ENCODE measurements at regions not wholly inside any gene's neighbourhood (a gene's known extent, or its start where the extent isn't known, plus 50 kb on each side); places are given as distances from the start of the nearest gene placed in this dataset.
"Not testable (repeated sequence)": the region's sequence is repeated elsewhere in the genome, so short reads cannot be mapped to it uniquely, and the experiment has no call there.

DNA sequence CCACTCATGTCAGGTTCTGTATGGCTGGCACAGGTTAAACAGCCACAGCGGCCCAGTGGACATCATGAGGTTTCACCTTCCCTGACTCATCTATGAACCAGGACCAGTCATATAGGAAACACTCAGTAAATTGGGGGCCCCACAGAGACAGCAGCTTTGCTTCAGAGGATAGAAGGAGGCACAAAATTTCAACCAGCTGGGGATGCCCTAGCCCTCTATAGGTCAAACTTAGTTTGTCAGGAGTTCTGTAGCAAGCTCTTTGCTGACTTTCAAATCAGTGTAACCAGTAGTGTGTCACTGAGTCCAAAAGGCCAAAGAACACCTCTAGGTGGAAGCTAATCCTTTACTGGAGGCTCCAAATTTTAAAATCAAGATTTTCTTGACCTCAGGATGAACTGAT, 4157.8 kb upstream of the TPTE start:
- not testable (repeated sequence) for H3K36me3 ChIP-seq (ENCODE audit: control insufficient read depth in 4 of 4, insufficient read depth in 4 of 4, low read length in 4 of 4); DNase-seq; H3K9me3 ChIP-seq (ENCODE audit: control insufficient read depth in 4 of 4, insufficient read depth in 3 of 4, low read length in 3 of 4); H3K4me3 ChIP-seq; H3K4me1 ChIP-seq (ENCODE audit: control insufficient read depth in 5 of 5, insufficient read depth in 5 of 5, low read length in 5 of 5); ATAC-seq (ENCODE audit: insufficient read depth, low FRiP score); H3K9ac ChIP-seq (ENCODE audit: insufficient read depth in 1 of 2, low read length in 2 of 2); H3K27ac ChIP-seq (ENCODE audit: low read depth in 1 of 2, low read length in 1 of 2); H3K27me3 ChIP-seq (ENCODE audit: control insufficient read depth in 3 of 3, insufficient read depth in 3 of 3, low read length in 2 of 3)
- WGBS, 2 donors: no CpG with 5 or more reads among the region's 1 CpG

DNA sequence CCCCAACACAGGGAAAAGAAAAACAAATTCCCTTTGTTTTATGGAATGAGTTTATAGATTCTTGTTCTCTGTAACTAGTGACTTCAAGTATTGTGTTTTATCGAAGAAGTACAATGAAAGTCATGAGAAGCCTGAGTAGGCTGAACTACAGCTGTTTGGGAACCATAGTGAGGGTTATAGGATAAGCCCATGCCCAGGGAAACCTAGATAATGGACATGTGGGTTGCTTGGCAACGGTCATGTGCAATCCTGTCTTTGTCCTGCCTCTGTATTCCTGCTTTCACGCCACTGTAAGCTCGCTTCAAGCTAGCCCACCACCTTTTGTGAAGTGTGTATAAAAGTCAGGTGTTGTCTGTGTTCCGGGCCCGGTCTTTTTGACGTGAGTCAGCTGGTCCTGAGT, 4152.6 kb upstream of the TPTE start:
- peak; percentile 37 to 77 (median 76) for DNase-seq
- 9 to 23% methylated on average over 2 to 7 of the region's 7 CpGs for whole genome bisulfite sequencing, 2 donors
- not testable (repeated sequence) for H3K4me3 ChIP-seq

DNA sequence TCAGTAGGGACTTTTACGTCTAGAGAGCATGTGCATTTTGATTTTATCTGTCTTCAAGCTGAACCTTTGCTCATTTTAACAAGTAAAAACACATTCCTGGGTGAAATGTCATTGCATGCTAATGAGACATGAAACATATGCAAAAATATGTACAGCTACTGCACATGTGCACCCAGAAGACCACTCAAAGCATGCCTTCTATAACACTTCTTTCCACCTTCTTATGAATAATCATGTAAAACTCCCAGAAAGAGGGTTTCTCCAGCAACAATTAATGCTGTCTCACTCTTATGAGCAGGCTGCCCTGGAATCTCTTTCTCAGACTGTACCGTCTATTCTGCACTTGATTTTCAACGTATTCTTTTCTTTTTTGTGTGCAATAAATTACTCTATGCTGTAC, 4148.1 kb upstream of the TPTE start:
- not testable (repeated sequence) for ATAC-seq (ENCODE audit: insufficient read depth, low FRiP score); H3K4me3 ChIP-seq; H3K9me3 ChIP-seq (ENCODE audit: control insufficient read depth in 4 of 4, insufficient read depth in 3 of 4, low read length in 3 of 4); DNase-seq; H3K9ac ChIP-seq (ENCODE audit: insufficient read depth in 1 of 2, low read length in 2 of 2); H3K4me1 ChIP-seq (ENCODE audit: control insufficient read depth in 5 of 5, insufficient read depth in 5 of 5, low read length in 5 of 5); H3K27me3 ChIP-seq (ENCODE audit: control insufficient read depth in 3 of 3, insufficient read depth in 3 of 3, low read length in 2 of 3); H3K27ac ChIP-seq (ENCODE audit: low read depth in 1 of 2, low read length in 1 of 2); H3K36me3 ChIP-seq (ENCODE audit: control insufficient read depth in 4 of 4, insufficient read depth in 4 of 4, low read length in 4 of 4)
- no CpG with 5 or more reads among the region's 3 CpGs for WGBS, 2 donors

More for the DNA sequence above, 4152.6 kb upstream of the TPTE start:
- not testable (repeated sequence) for H3K9me3 ChIP-seq (ENCODE audit: control insufficient read depth in 4 of 4, insufficient read depth in 3 of 4, low read length in 3 of 4); H3K4me1 ChIP-seq (ENCODE audit: control insufficient read depth in 5 of 5, insufficient read depth in 5 of 5, low read length in 5 of 5); H3K27me3 ChIP-seq (ENCODE audit: control insufficient read depth in 3 of 3, insufficient read depth in 3 of 3, low read length in 2 of 3); H3K36me3 ChIP-seq (ENCODE audit: control insufficient read depth in 4 of 4, insufficient read depth in 4 of 4, low read length in 4 of 4); ATAC-seq (ENCODE audit: insufficient read depth, low FRiP score)
- Histone ChIP-seq H3K9ac (ENCODE audit: insufficient read depth in 1 of 2, low read length in 2 of 2) (peak overlapping the region; percentile 52 to 75), H3K27ac (ENCODE audit: low read depth in 1 of 2, low read length in 1 of 2) (peak overlapping the region; percentile 79 to 82)

DNA sequence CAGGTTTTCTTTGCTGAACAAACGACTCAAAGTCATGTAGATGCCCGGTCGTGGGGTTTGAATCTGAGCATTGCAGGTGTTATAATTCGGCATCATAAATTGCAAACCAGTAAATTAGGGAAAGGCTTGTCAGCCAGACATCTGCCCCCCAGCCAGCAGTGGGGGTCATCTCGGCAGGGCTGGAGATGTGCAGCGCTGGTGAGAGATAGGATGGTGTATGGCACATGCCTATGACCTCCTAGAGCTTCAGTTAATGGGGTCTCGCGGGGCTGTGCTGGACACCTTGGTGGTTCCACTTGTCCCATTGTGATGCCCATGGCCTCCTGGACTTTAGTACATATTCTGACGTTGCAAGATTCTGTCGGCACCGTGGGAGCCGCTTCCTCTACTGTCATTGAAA, 4147.2 kb upstream of the TPTE start:
- not testable (repeated sequence) for H3K9ac ChIP-seq (ENCODE audit: insufficient read depth in 1 of 2, low read length in 2 of 2); ATAC-seq (ENCODE audit: insufficient read depth, low FRiP score); H3K27ac ChIP-seq (ENCODE audit: low read depth in 1 of 2, low read length in 1 of 2); H3K9me3 ChIP-seq (ENCODE audit: control insufficient read depth in 4 of 4, insufficient read depth in 3 of 4, low read length in 3 of 4); H3K27me3 ChIP-seq (ENCODE audit: control insufficient read depth in 3 of 3, insufficient read depth in 3 of 3, low read length in 2 of 3); H3K4me3 ChIP-seq; H3K36me3 ChIP-seq (ENCODE audit: control insufficient read depth in 4 of 4, insufficient read depth in 4 of 4, low read length in 4 of 4); H3K4me1 ChIP-seq (ENCODE audit: control insufficient read depth in 5 of 5, insufficient read depth in 5 of 5, low read length in 5 of 5)
- WGBS, 2 donors: 30 to 34% methylated on average over 12 of the region's 12 CpGs
- DNase-seq: peak; percentile 9 to 13 (median 11)

DNA sequence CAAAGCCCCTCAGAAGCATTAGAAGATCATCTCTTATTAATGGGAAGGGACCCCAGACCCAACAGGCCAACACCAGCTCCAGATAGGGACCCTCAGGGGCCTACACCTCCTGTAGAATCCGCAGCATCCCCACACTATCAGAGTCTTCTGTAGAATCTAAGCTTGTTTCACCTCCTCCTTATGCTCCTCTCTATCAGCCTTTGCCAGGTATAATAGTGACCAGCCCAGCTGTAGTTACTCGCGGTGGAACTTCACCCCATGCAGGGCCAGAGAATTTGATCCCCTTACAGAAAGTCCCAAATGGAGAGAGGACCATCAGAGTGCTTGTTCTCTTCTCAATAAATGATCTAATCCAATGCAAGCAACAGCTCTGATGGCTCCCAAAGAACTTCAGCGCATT, 4146.5 kb upstream of the TPTE start:
- not testable (repeated sequence) for ATAC-seq (ENCODE audit: insufficient read depth, low FRiP score); H3K27ac ChIP-seq (ENCODE audit: low read depth in 1 of 2, low read length in 1 of 2); H3K27me3 ChIP-seq (ENCODE audit: control insufficient read depth in 3 of 3, insufficient read depth in 3 of 3, low read length in 2 of 3); H3K9ac ChIP-seq (ENCODE audit: insufficient read depth in 1 of 2, low read length in 2 of 2); H3K36me3 ChIP-seq (ENCODE audit: control insufficient read depth in 4 of 4, insufficient read depth in 4 of 4, low read length in 4 of 4); H3K4me1 ChIP-seq (ENCODE audit: control insufficient read depth in 5 of 5, insufficient read depth in 5 of 5, low read length in 5 of 5); H3K4me3 ChIP-seq; H3K9me3 ChIP-seq (ENCODE audit: control insufficient read depth in 4 of 4, insufficient read depth in 3 of 4, low read length in 3 of 4)
- WGBS, 2 donors: 80% methylated on average over 4 of the region's 4 CpGs
- peak in 1 of 3 donors; percentile 0 for DNase-seq

DNA sequence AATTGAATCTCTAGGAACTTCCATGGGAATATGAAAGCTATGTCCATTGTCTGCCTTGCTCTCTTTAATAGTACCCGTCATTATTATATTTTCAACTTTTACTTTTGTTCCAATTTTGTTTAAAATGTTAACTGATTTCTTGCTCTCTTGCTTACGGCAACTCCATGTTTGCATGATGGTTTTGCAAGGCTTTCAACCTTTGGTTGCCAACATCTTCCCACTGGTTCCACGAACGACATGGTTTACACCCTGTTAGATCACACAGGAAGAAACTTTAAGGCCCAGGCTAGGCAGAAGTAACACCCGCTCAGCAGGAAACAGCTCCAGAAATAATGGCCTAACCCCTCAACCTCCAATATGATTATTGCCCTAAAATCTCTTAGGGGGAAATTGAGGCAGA, 4145.6 kb upstream of the TPTE start:
- H3K27ac ChIP-seq (ENCODE audit: low read depth in 1 of 2, low read length in 1 of 2); H3K36me3 ChIP-seq (ENCODE audit: control insufficient read depth in 4 of 4, insufficient read depth in 4 of 4, low read length in 4 of 4); ATAC-seq (ENCODE audit: insufficient read depth, low FRiP score); H3K9ac ChIP-seq (ENCODE audit: insufficient read depth in 1 of 2, low read length in 2 of 2); H3K4me1 ChIP-seq (ENCODE audit: control insufficient read depth in 5 of 5, insufficient read depth in 5 of 5, low read length in 5 of 5); H3K27me3 ChIP-seq (ENCODE audit: control insufficient read depth in 3 of 3, insufficient read depth in 3 of 3, low read length in 2 of 3); H3K9me3 ChIP-seq (ENCODE audit: control insufficient read depth in 4 of 4, insufficient read depth in 3 of 4, low read length in 3 of 4); DNase-seq; H3K4me3 ChIP-seq: not testable (repeated sequence)
- 60 to 61% methylated on average over 3 to 4 of the region's 5 CpGs for WGBS, 2 donors

DNA sequence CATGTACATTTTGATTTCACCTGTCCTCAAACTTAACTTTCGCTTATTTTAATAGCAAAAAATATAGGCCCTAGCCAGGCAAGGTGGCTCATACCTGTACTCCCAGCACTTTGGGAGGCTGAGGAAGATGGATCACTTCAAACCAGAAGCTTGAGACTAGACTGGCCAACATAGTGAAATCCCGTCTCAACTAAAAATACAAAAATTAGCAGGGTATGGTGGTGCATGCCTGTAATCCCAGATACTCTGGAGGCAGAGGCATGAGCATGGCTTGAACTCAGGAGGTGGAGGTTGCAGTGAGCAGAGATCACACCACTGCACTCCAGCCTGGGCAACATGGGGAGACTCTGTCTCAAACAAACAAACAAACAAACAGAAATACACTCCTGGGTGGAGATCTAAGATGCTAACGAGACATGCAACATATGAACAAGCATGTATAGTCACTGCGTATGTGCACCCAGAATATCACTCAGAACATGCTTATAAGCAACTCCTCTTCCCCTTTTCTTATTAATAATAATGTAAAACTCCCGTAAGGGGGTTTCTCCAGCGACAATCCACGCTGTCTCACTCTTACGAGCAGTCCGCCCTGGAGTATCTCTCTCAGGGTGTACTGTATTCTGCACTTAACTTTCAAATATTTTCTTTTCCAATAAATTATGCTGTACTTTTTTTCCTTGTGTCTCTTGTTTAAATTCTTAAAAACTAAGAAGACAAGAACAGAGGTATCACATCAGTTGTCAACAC, 4144.9 kb upstream of the TPTE start:
- H3K4me1 ChIP-seq (ENCODE audit: control insufficient read depth in 5 of 5, insufficient read depth in 5 of 5, low read length in 5 of 5); H3K4me3 ChIP-seq; H3K36me3 ChIP-seq (ENCODE audit: control insufficient read depth in 4 of 4, insufficient read depth in 4 of 4, low read length in 4 of 4); DNase-seq; ATAC-seq (ENCODE audit: insufficient read depth, low FRiP score); H3K9me3 ChIP-seq (ENCODE audit: control insufficient read depth in 4 of 4, insufficient read depth in 3 of 4, low read length in 3 of 4); H3K27ac ChIP-seq (ENCODE audit: low read depth in 1 of 2, low read length in 1 of 2); H3K27me3 ChIP-seq (ENCODE audit: control insufficient read depth in 3 of 3, insufficient read depth in 3 of 3, low read length in 2 of 3); H3K9ac ChIP-seq (ENCODE audit: insufficient read depth in 1 of 2, low read length in 2 of 2): not testable (repeated sequence)
- WGBS, 2 donors: 72 to 77% methylated on average over 9 of the region's 9 CpGs

Data from lung (tissue), 9 donors.